ENCODE measurements at regions not wholly inside any gene's neighbourhood (a gene's known extent, or its start where the extent isn't known, plus 50 kb on each side); places are given as distances from the start of the nearest gene placed in this dataset.

DNA sequence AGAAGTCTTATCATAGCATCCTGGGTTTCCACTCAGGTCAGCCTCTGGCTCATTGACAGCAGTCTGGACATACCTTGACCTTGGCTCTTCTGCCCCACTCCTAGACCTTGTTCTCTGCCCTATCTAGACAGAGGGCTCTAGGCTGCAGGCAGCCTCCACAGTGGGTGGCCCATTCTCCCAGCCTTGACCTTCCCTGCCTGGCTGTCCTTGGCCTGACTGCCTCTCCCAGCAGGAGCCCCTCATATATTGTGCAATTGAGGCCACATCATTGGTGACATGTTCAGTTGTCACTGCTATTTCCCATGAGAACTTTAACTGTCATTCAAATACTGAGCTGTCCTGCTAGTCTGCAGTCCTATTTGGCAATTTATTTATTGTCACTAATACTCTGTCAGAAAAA lies 503.4 kb downstream of the PLXNA4 start:
- peaks cover 1% of the 10 kb centered on the region for H3K4me1 Mint-ChIP-seq (ENCODE audit: low read depth, unreplicated experiment)
- Histone ChIP-seq H3K4me2 (ENCODE audit: low read length) (no peak overlapping the region), H4K20me1 (ENCODE audit: insufficient read depth, low read length) (no peaks in the 10 kb centered on the region), H2AFZ (ENCODE audit: low read depth, low read length) (no peak overlapping the region), H3K4me3 (ENCODE audit: insufficient read depth, low read depth, low read length) (no peak overlapping the region), H3K27ac (ENCODE audit: low read depth, low read length) (no peak overlapping the region), H3K27me3 (ENCODE audit: insufficient read depth, low read length) (no peaks in the 10 kb centered on the region), H3K4me1 (ENCODE audit: insufficient read depth, low read length) (no peaks in the 10 kb centered on the region), H3K9ac (ENCODE audit: low read length) (no peak overlapping the region), H3K79me2 (ENCODE audit: insufficient read depth, low read length) (no peaks in the 10 kb centered on the region), H3K36me3 (ENCODE audit: insufficient read depth, low read length) (no peaks in the 10 kb centered on the region), H3K9me3 (ENCODE audit: insufficient read depth, low read depth, low read length) (no peaks in the 10 kb centered on the region)
- DNase-seq (ENCODE audit: low read depth) (no peak), FAIRE-seq (no peak)
- peak overlapping the region; percentile 26 for H3K27ac Mint-ChIP-seq (ENCODE audit: unreplicated experiment)
- H3K36me3 Mint-ChIP-seq (ENCODE audit: low read depth, unreplicated experiment), result peaks cover 2% of the 10 kb centered on the region
- TF ChIP-seq, protein P1, sequence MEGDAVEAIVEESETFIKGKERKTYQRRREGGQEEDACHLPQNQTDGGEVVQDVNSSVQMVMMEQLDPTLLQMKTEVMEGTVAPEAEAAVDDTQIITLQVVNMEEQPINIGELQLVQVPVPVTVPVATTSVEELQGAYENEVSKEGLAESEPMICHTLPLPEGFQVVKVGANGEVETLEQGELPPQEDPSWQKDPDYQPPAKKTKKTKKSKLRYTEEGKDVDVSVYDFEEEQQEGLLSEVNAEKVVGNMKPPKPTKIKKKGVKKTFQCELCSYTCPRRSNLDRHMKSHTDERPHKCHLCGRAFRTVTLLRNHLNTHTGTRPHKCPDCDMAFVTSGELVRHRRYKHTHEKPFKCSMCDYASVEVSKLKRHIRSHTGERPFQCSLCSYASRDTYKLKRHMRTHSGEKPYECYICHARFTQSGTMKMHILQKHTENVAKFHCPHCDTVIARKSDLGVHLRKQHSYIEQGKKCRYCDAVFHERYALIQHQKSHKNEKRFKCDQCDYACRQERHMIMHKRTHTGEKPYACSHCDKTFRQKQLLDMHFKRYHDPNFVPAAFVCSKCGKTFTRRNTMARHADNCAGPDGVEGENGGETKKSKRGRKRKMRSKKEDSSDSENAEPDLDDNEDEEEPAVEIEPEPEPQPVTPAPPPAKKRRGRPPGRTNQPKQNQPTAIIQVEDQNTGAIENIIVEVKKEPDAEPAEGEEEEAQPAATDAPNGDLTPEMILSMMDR (IDR thresholded peaks at IDR 0.05; ENCODE audit: insufficient read depth, low read depth, low read length), result no peak
- no peak for TF ChIP-seq EZH2 (IDR thresholded peaks at IDR 0.05; ENCODE audit: insufficient read depth, low read length)
- H3K4me3 Mint-ChIP-seq (ENCODE audit: unreplicated experiment), result no peak overlapping the region
- H3K27me3 Mint-ChIP-seq (ENCODE audit: low read depth, unreplicated experiment), result peaks cover 27% of the 10 kb centered on the region
- H3K9me3 Mint-ChIP-seq (ENCODE audit: unreplicated experiment), result no peaks in the 10 kb centered on the region

DNA sequence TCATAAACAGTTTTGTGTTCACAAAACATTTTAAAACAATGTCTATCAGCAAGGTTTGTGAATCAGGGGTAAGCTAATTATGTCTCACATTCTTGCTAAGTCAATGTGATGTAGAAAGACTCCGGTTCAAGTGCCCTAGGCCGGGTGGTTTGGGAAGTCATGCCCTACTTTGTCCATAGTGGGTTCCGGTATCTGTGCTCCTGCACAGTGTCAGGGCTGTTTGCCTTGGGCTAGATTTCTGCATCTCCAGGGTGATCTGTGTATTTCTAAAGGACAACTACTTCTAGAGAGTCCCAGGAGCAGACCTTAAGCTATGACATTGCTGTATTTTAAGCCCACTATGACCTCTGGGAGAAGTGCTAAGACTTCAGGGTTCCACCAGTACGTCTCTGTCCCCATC lies 504.1 kb downstream of the PLXNA4 start:
- Histone ChIP-seq H3K4me1 (ENCODE audit: insufficient read depth, low read length) (peaks cover 2% of the 10 kb centered on the region), H3K36me3 (ENCODE audit: insufficient read depth, low read length) (no peaks in the 10 kb centered on the region), H3K27me3 (ENCODE audit: insufficient read depth, low read length) (no peaks in the 10 kb centered on the region)

DNA sequence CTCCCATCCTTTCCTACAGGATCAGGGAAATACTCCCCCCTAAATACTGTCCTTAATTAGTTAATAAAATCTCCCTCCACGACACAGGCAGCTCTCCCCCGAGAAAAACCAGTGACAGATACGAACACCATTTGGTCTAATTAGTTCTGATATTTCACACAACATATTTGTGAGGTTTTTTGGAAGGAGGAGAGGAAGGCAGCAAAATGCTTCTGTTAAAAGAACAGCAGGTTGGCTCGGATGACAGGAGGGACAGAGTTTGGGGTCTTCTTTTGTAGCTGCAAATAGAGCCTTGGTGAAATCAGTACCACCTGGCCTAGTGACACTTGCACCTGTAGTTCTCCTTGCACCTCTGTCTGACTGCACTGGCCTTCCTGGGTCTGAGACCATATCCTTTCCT lies 507.0 kb downstream of the PLXNA4 start:
- no peaks in the 10 kb centered on the region for H3K36me3 ChIP-seq (ENCODE audit: insufficient read depth, low read length)
- H3K36me3 Mint-ChIP-seq (ENCODE audit: low read depth, unreplicated experiment), result peaks cover 2% of the 10 kb centered on the region
- H3K9ac ChIP-seq (ENCODE audit: low read length), result no peak overlapping the region
- no peaks in the 10 kb centered on the region for H3K27me3 ChIP-seq (ENCODE audit: insufficient read depth, low read length)
- no peak overlapping the region for H3K27ac Mint-ChIP-seq (ENCODE audit: unreplicated experiment)
- H3K9me3 Mint-ChIP-seq (ENCODE audit: unreplicated experiment), result no peaks in the 10 kb centered on the region
- H2AFZ ChIP-seq (ENCODE audit: low read depth, low read length), result no peak overlapping the region
- H3K79me2 ChIP-seq (ENCODE audit: insufficient read depth, low read length), result no peaks in the 10 kb centered on the region
- TF ChIP-seq, protein P1 (IDR thresholded peaks at IDR 0.05; ENCODE audit: insufficient read depth, low read depth, low read length), result no peak
- TF ChIP-seq EZH2 (IDR thresholded peaks at IDR 0.05; ENCODE audit: insufficient read depth, low read length), result no peak
- H3K9me3 ChIP-seq (ENCODE audit: insufficient read depth, low read depth, low read length), result no peaks in the 10 kb centered on the region
- H4K20me1 ChIP-seq (ENCODE audit: insufficient read depth, low read length), result no peaks in the 10 kb centered on the region
- no peak overlapping the region for H3K4me3 ChIP-seq (ENCODE audit: insufficient read depth, low read depth, low read length)
- H3K4me3 Mint-ChIP-seq (ENCODE audit: unreplicated experiment), result no peak overlapping the region
- H3K27ac ChIP-seq (ENCODE audit: low read depth, low read length), result no peak overlapping the region
- H3K27me3 Mint-ChIP-seq (ENCODE audit: low read depth, unreplicated experiment), result peaks cover 7% of the 10 kb centered on the region
- FAIRE-seq (no peak), DNase-seq (ENCODE audit: low read depth) (no peak)
- no peak overlapping the region for H3K4me2 ChIP-seq (ENCODE audit: low read length)
- H3K4me1 ChIP-seq (ENCODE audit: insufficient read depth, low read length), result peaks cover 24% of the 10 kb centered on the region
- H3K4me1 Mint-ChIP-seq (ENCODE audit: low read depth, unreplicated experiment), result peaks cover 31% of the 10 kb centered on the region

More for the DNA sequence above, 504.1 kb downstream of the PLXNA4 start:
- Histone ChIP-seq H4K20me1 (ENCODE audit: insufficient read depth, low read length) (no peaks in the 10 kb centered on the region), H2AFZ (ENCODE audit: low read depth, low read length) (no peak overlapping the region), H3K9ac (ENCODE audit: low read length) (no peak overlapping the region), H3K27ac (ENCODE audit: low read depth, low read length) (no peak overlapping the region), H3K4me3 (ENCODE audit: insufficient read depth, low read depth, low read length) (no peak overlapping the region), H3K4me2 (ENCODE audit: low read length) (no peak overlapping the region), H3K79me2 (ENCODE audit: insufficient read depth, low read length) (no peaks in the 10 kb centered on the region), H3K9me3 (ENCODE audit: insufficient read depth, low read depth, low read length) (no peaks in the 10 kb centered on the region)
- no peaks in the 10 kb centered on the region for H3K9me3 Mint-ChIP-seq (ENCODE audit: unreplicated experiment)
- peaks cover 2% of the 10 kb centered on the region for H3K36me3 Mint-ChIP-seq (ENCODE audit: low read depth, unreplicated experiment)
- H3K27ac Mint-ChIP-seq (ENCODE audit: unreplicated experiment), result no peak overlapping the region
- FAIRE-seq (no peak), DNase-seq (ENCODE audit: low read depth) (no peak)
- TF ChIP-seq, protein P1 (IDR thresholded peaks at IDR 0.05; ENCODE audit: insufficient read depth, low read depth, low read length), result no peak
- no peak for TF ChIP-seq EZH2 (IDR thresholded peaks at IDR 0.05; ENCODE audit: insufficient read depth, low read length)
- H3K27me3 Mint-ChIP-seq (ENCODE audit: low read depth, unreplicated experiment), result peaks cover 23% of the 10 kb centered on the region
- peaks cover 2% of the 10 kb centered on the region for H3K4me1 Mint-ChIP-seq (ENCODE audit: low read depth, unreplicated experiment)
- H3K4me3 Mint-ChIP-seq (ENCODE audit: unreplicated experiment), result no peak overlapping the region

Data from astrocyte (in vitro differentiated cells and primary cell).